Cardiac septum (tissue), 1 donor: ENCODE measurements at regions not wholly inside any gene's neighbourhood (a gene's known extent, or its start where the extent isn't known, plus 50 kb on each side); places are given as distances from the start of the nearest gene placed in this dataset.

Source experiments
- DNase-seq: peaks from one replicate; pipeline ENCODE4 v3.0.0-alpha.2; 2020; ENCODE audit warnings: low spot score
- intact Hi-C: fragments of 100-400 bp; cut with DNase I; formaldehyde crosslinking; loops from one replicate; pipeline ENCODE4 v1.14.0; 2022
- donor health status: DM: no; HTN: no; CAD: no.

DNA sequence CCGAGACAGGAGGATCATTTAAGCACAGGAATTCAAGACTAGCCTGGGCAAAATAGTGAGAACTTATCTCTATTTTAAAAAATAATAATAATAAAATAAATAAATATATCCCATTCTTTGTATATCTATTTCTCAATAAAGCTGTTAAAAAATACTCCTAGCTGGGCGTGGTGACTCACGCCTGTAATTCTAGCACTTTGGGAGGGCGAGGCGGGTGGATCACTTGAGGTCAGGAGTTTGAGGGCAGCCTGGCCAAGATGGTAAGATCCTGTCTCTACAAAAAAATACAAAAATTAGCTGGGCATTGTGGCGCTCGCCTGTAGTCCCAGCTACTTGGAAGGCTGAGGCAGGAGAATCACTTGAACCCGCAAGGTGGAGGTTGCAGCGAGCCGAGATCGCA lies 75.7 kb upstream of the TBX3 start:
- intact Hi-C loops: no loop called here
- DNase-seq: no peak

DNA sequence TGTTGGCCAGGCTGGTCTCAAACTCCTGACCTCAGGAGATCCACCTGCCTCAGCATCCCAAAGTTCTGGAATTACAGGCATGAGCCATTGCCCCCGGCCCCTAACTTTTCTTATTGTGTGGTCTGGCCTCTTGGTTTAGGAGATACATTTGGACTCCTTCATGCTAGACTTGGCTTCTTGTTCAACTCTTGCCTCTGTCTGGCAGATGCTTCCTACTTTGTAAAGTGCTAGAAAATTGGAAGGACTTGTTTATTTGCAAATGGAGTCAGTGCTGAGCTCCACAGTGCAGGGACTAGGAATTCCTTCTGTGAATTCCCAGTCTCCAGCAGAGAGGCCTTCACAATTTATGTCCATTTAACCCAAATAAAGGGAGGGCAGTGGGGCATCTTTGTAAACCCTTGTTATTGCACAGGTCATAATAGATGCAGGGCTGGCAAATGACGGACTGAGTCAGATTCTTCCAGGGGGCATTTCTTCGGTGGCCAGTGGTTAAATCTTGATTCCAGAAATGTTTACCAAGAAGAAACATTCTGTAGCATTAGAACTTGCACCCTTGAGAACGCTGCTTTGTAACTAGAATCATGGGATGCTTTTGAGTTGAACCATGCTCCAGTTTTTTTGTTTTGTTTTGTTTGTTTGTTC lies 73.8 kb upstream of the TBX3 start:
- no peak for DNase-seq
- intact Hi-C loops: no loop called here

GRCh38 chr12:114752217-114752616 lies 68.2 kb upstream of the TBX3 start:
- intact Hi-C loops: no loop called here
- DNase-seq: no peak

DNA sequence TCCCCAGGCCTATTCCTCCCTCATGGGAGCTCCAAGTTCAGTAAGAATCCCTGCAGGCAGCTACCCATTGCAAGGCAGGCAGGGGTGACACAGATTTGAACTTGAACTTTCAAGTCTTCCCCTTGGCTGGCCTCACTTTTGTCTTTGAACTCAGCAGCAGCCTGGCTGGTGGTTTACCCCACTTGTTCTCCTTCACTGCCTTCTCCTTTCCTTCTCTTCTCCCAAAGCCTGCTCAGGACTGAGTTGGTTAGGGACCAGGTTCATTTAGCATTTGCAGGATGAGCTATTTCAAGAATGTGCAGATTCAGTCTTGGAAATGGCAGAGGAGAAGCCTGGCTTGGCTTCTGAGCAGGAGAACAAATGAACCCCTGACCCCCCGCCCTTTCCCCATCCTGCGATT lies 67.7 kb upstream of the TBX3 start:
- DNase-seq: no peak
- intact Hi-C loops: no loop called here

DNA sequence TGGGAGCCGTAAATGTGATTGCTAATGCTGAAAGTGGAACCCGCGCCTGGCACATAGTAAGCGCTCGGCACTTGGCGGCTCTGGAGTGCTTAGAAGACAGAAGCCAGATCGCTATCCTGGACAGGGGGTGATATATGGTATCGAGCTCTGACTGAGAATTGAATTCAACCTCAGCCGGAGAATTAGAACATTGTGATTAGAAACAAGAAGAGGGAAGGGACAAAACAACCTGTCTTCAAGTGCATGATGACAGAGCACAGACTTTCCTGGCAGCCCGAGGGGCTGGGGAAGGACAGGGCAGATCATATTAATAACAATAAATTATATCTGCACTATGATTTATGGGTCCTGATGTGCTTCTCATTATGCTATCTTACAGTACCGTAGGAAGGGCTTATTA lies 66.9 kb upstream of the TBX3 start:
- DNase-seq: no peak
- intact Hi-C loops: no loop called here

DNA sequence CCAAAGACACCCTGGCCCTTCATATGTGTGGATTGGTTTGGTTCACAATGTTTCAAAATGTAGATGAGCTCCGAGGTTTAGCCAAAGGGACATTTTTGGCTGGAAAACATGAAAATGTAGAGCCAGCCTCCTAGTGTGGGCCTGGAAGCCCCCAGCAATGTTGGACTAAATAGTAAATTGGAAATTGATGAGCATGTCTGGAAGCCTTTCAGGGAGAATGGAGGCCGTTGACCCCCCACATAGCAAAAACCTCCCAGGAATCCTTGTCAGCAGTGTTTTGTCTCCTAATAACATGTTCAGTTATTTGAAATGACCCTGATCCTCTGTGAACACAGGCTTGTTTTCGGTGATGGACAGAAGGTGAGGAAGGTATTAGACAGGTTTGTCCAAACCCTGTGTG lies 65.1 kb upstream of the TBX3 start:
- intact Hi-C loops: no loop called here

DNA sequence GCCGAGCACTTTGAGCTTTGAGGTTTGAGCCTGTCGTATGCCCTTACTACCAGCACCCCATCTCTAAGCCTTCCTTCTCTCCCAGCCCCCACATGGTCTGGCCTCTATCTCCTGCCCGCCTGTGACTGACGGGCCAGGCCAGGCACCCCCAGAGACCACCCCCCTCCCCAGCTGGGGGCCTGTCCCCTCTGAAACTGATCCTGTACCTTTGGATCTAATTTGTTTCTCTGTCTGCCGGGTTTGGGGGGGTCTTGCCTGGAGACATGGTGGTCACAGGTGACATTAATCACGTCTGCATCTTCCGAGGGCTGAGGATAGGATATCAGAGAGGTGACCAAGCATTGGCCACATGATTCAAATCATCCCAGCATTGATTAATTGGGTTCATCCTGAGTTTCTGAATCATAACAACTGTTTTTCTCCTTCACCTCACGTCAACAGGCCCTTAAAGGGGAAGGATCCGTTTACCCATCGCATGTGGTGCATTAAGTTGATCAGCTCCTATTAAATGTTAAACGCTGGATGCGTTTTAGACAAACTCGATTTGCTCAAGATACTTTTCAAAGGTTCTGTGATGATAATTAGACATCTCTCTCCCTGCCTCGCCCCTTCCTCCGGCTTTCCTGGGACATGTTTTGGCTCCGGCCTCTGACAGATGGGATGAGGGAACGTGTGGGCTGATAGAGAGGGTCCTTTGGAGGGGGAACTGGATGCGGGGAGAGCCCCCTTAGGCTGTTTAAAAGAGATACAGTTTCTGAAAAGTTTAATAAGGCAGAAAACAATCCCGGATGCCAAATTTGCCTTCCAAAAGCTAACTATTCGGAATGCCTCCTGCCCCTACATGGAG lies 63.3 kb upstream of the TBX3 start:
- intact Hi-C loops: no loop called here
- DNase-seq: no peak

More for the DNA sequence above, 65.1 kb upstream of the TBX3 start:
- DNase-seq: no peak

- no peak for DNase-seq
- intact Hi-C loops: no loop called here
These were observed 62.5 kb upstream of the TBX3 start for GRCh38 chr12:114746297-114747011.

- DNase-seq: no peak
- intact Hi-C loops: no loop called here
These were observed 60.7 kb upstream of the TBX3 start for GRCh38 chr12:114744691-114745090.

- intact Hi-C loops: no loop called here
- DNase-seq: no peak
These were observed 60.3 kb upstream of the TBX3 start for GRCh38 chr12:114744285-114744684.

DNA sequence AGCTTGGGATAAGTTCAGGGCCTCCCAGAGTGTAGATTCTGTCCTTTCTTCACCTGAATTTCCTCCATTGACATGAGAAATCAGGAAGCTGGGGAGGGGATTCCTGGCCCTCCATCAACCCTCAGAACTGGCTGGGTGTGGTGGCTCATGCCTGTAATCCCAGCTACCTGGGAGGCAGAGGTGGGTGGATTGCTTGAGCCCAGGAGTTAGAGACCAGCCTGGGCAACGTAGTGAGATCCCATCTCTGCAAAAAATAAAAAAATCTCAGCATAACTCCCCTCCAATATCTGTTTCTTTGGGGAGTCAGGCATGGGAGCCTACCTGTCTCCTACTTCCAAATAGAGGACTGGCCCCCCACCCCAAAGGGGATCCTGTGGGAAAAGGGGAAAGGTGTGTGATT lies 59.8 kb upstream of the TBX3 start:
- no peak for DNase-seq
- intact Hi-C loops: no loop called here

GRCh38 chr12:114743289-114743688 lies 59.3 kb upstream of the TBX3 start:
- no peak for DNase-seq
- intact Hi-C loops: no loop called here

DNA sequence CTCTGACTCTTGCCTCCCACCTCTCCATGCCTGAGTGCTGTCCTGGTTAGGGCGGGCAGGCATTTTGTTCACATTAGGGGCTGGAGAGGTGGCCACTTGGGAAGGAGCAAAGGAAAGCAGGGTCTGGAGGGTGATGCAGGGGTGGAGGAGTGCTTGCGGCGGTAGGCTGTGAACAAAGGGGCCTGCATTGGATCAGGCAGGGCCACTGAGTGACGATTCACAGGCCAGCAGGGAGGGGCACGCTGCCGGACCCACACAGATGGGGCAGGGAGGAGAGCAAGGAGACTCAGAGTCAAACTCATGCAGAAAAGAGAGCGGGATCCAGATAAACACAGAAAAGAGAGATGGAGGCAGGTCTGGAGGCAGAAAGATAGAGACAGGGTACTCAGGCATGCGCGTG lies 58.4 kb upstream of the TBX3 start:
- intact Hi-C loops: no loop called here
- no peak for DNase-seq

- no peak for DNase-seq
- intact Hi-C loops: no loop called here
These were observed 58.0 kb upstream of the TBX3 start for GRCh38 chr12:114741940-114742339.

DNA sequence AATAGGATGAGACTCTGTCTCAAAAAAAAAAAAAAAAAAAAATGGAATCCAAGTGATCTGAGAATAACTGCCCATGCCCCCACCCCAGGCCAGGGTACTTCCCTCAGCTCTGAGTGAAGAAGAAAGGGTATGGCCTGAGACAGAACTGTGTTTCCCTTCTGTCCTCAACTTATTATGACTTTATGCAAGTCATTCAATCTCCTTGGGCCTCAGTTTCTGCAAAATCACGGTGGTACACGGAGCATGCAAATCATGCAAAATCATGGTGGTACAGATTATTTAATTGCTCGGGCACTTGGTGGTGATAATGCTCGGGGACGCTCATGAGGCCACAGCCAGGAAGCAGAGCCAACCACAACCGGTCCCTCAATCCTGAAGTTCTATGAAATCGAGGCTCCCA lies 56.5 kb upstream of the TBX3 start:
- DNase-seq: no peak
- intact Hi-C loops: no loop called here

GRCh38 chr12:114738460-114739184 lies 54.6 kb upstream of the TBX3 start:
- DNase-seq: no peak
- intact Hi-C loops: no loop called here

DNA sequence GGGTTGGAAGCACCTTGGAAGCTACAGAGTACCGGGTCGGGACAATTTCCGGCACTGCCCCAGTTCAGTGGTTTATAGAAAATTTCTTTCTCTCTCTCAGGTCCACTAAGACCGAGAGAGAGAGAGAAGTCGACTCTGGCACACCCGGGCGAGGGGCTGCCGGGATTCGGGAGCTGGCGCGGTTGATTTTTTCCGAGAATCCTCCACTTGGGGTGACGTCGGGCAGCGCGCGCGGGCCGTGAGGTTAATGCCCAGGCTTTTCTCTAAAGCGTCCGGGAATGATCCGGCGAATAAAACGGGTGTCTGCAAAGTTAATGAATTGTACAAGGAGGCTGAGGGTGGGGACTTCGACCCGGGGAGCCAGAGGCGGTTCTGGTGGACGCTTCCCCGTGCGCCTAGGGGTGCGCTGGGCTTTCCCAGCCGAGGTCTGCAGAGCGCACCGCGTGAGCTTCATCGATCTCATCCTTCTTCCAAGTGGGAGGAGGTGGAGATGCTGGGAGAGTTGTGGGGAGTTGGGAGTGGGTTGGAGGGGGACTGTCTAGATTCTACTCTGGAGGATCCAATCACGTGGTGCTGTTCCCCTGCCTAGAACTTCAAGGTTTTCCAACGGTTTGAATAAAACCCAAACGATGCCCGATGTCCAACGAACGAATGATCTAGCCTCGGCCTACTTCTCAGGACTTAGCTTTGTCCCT lies 51.9 kb upstream of the TBX3 start:
- no peak for DNase-seq
- intact Hi-C loops: no loop called here

DNA sequence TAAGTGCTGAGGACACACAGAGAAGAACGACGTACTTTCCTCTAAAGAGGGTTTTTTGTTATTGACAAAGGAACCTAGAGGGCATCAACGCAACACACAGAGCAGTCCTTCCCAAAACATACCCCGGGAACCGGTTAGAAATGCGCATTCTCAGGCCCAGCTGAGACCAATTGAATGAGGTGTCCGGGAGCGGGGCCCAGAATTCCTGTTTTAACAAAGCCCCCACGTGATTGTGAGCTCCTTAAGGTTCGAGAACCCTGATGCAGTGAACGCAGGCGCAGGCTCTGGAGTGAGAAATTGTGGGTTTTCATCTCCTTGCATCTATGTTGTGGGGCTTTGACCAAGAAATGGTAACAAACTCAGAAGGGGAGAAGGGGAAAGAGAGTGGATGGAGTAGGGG lies 51.0 kb upstream of the TBX3 start:
- DNase-seq: no peak
- intact Hi-C loops: no loop called here

GRCh38 chr12:114733919-114734318 lies 49.9 kb upstream of the TBX3 start:
- DNase-seq: no peak
- intact Hi-C loops: no loop called here
